Uterus (tissue), 2 donors: ENCODE measurements at regions not wholly inside any gene's neighbourhood (a gene's known extent, or its start where the extent isn't known, plus 50 kb on each side); places are given as distances from the start of the nearest gene placed in this dataset.

Source experiments
- CTCF ChIP-seq, 4 experiments: fragments of 200-600 bp in 2 of 4; fragments of 450-650 bp in 2 of 4; sonication (generic) in 2 of 4; IDR thresholded peaks; one replicate each; pipeline ENCODE4 v1.5.1; 2016 to 2019; ENCODE audit warnings: antibody characterized with exemption in 4 of 4, mild to moderate bottlenecking in 2 of 4, moderate library complexity in 1 of 4
- POLR2A ChIP-seq, 2 donors: fragments of 450-650 bp; IDR thresholded peaks; one replicate each; pipeline ENCODE4 v1.6.1; 2016; ENCODE audit warnings: antibody characterized with exemption in 2 of 2, mild to moderate bottlenecking in 1 of 2, moderate library complexity in 1 of 2

- TF ChIP-seq CTCF (IDR thresholded peaks at IDR 0.05) (no peak), POLR2A (IDR thresholded peaks at IDR 0.05) (no peak)
These were observed 172.4 kb upstream of the CXCR4 start for GRCh38 chr2:136290326-136290725.
